ENCODE measurements at regions not wholly inside any gene's neighbourhood (a gene's known extent, or its start where the extent isn't known, plus 50 kb on each side); places are given as distances from the start of the nearest gene placed in this dataset.
"Not testable (repeated sequence)": the region's sequence is repeated elsewhere in the genome, so short reads cannot be mapped to it uniquely, and the experiment has no call there.

GRCh38 chr2:87199228-87199627 lies 177.6 kb upstream of the PLGLB1 start:
- not testable (repeated sequence) for H3K36me3 ChIP-seq (ENCODE audit: control insufficient read depth, insufficient read depth, low read length); H3K9me3 ChIP-seq (ENCODE audit: control insufficient read depth, insufficient read depth, low read length); H3K4me3 ChIP-seq (ENCODE audit: low read depth, low read length); H3K27me3 ChIP-seq (ENCODE audit: control insufficient read depth, insufficient read depth, low read length); H3K27ac ChIP-seq (ENCODE audit: low read depth, low read length); H3K4me1 ChIP-seq (ENCODE audit: control insufficient read depth, insufficient read depth, low read length); H3K9ac ChIP-seq (ENCODE audit: low read depth, low read length)

GRCh38 chr2:87204569-87205147 lies 183.0 kb upstream of the PLGLB1 start:
- not testable (repeated sequence) for H3K4me3 ChIP-seq (ENCODE audit: low read depth, low read length); H3K27me3 ChIP-seq (ENCODE audit: control insufficient read depth, insufficient read depth, low read length); H3K36me3 ChIP-seq (ENCODE audit: control insufficient read depth, insufficient read depth, low read length); H3K9me3 ChIP-seq (ENCODE audit: control insufficient read depth, insufficient read depth, low read length); H3K27ac ChIP-seq (ENCODE audit: low read depth, low read length); H3K9ac ChIP-seq (ENCODE audit: low read depth, low read length); H3K4me1 ChIP-seq (ENCODE audit: control insufficient read depth, insufficient read depth, low read length)

- not testable (repeated sequence) for H3K9ac ChIP-seq (ENCODE audit: low read depth, low read length)
These were observed 191.3 kb upstream of the PLGLB1 start for GRCh38 chr2:87212938-87213337.

GRCh38 chr2:87217005-87217404 lies 195.4 kb upstream of the PLGLB1 start:
- H3K36me3 ChIP-seq (ENCODE audit: control insufficient read depth, insufficient read depth, low read length); H3K9me3 ChIP-seq (ENCODE audit: control insufficient read depth, insufficient read depth, low read length); H3K27me3 ChIP-seq (ENCODE audit: control insufficient read depth, insufficient read depth, low read length); H3K4me1 ChIP-seq (ENCODE audit: control insufficient read depth, insufficient read depth, low read length); H3K9ac ChIP-seq (ENCODE audit: low read depth, low read length); H3K4me3 ChIP-seq (ENCODE audit: low read depth, low read length); H3K27ac ChIP-seq (ENCODE audit: low read depth, low read length): not testable (repeated sequence)

More at GRCh38 chr2:87212938-87213337, 191.3 kb upstream of the PLGLB1 start:
- not testable (repeated sequence) for H3K9me3 ChIP-seq (ENCODE audit: control insufficient read depth, insufficient read depth, low read length); H3K4me3 ChIP-seq (ENCODE audit: low read depth, low read length); H3K36me3 ChIP-seq (ENCODE audit: control insufficient read depth, insufficient read depth, low read length); H3K4me1 ChIP-seq (ENCODE audit: control insufficient read depth, insufficient read depth, low read length); H3K27ac ChIP-seq (ENCODE audit: low read depth, low read length); H3K27me3 ChIP-seq (ENCODE audit: control insufficient read depth, insufficient read depth, low read length)

- not testable (repeated sequence) for H3K27ac ChIP-seq (ENCODE audit: low read depth, low read length); H3K4me3 ChIP-seq (ENCODE audit: low read depth, low read length); H3K27me3 ChIP-seq (ENCODE audit: control insufficient read depth, insufficient read depth, low read length); H3K36me3 ChIP-seq (ENCODE audit: control insufficient read depth, insufficient read depth, low read length); H3K9me3 ChIP-seq (ENCODE audit: control insufficient read depth, insufficient read depth, low read length); H3K4me1 ChIP-seq (ENCODE audit: control insufficient read depth, insufficient read depth, low read length); H3K9ac ChIP-seq (ENCODE audit: low read depth, low read length)
These were observed 196.2 kb upstream of the PLGLB1 start for GRCh38 chr2:87217741-87218410.

GRCh38 chr2:87220651-87221050 lies 199.0 kb upstream of the PLGLB1 start:
- H3K36me3 ChIP-seq (ENCODE audit: control insufficient read depth, insufficient read depth, low read length); H3K4me1 ChIP-seq (ENCODE audit: control insufficient read depth, insufficient read depth, low read length): not testable (repeated sequence)

GRCh38 chr2:87222131-87222530 lies 200.5 kb upstream of the PLGLB1 start:
- not testable (repeated sequence) for H3K4me1 ChIP-seq (ENCODE audit: control insufficient read depth, insufficient read depth, low read length); H3K4me3 ChIP-seq (ENCODE audit: low read depth, low read length); H3K9ac ChIP-seq (ENCODE audit: low read depth, low read length); H3K9me3 ChIP-seq (ENCODE audit: control insufficient read depth, insufficient read depth, low read length); H3K36me3 ChIP-seq (ENCODE audit: control insufficient read depth, insufficient read depth, low read length); H3K27me3 ChIP-seq (ENCODE audit: control insufficient read depth, insufficient read depth, low read length); H3K27ac ChIP-seq (ENCODE audit: low read depth, low read length)

More at GRCh38 chr2:87220651-87221050, 199.0 kb upstream of the PLGLB1 start:
- not testable (repeated sequence) for H3K9me3 ChIP-seq (ENCODE audit: control insufficient read depth, insufficient read depth, low read length); H3K4me3 ChIP-seq (ENCODE audit: low read depth, low read length); H3K27ac ChIP-seq (ENCODE audit: low read depth, low read length); H3K27me3 ChIP-seq (ENCODE audit: control insufficient read depth, insufficient read depth, low read length); H3K9ac ChIP-seq (ENCODE audit: low read depth, low read length)

- not testable (repeated sequence) for H3K4me3 ChIP-seq (ENCODE audit: low read depth, low read length); H3K4me1 ChIP-seq (ENCODE audit: control insufficient read depth, insufficient read depth, low read length); H3K27ac ChIP-seq (ENCODE audit: low read depth, low read length); H3K9me3 ChIP-seq (ENCODE audit: control insufficient read depth, insufficient read depth, low read length); H3K27me3 ChIP-seq (ENCODE audit: control insufficient read depth, insufficient read depth, low read length); H3K9ac ChIP-seq (ENCODE audit: low read depth, low read length); H3K36me3 ChIP-seq (ENCODE audit: control insufficient read depth, insufficient read depth, low read length)
These were observed 202.2 kb upstream of the PLGLB1 start for GRCh38 chr2:87223873-87224272.

GRCh38 chr2:87229091-87229689 lies 207.5 kb upstream of the PLGLB1 start:
- H3K36me3 ChIP-seq (ENCODE audit: control insufficient read depth, insufficient read depth, low read length); H3K4me3 ChIP-seq (ENCODE audit: low read depth, low read length); H3K27ac ChIP-seq (ENCODE audit: low read depth, low read length); H3K4me1 ChIP-seq (ENCODE audit: control insufficient read depth, insufficient read depth, low read length); H3K9ac ChIP-seq (ENCODE audit: low read depth, low read length); H3K9me3 ChIP-seq (ENCODE audit: control insufficient read depth, insufficient read depth, low read length); H3K27me3 ChIP-seq (ENCODE audit: control insufficient read depth, insufficient read depth, low read length): not testable (repeated sequence)

- not testable (repeated sequence) for H3K27ac ChIP-seq (ENCODE audit: low read depth, low read length); H3K9ac ChIP-seq (ENCODE audit: low read depth, low read length); H3K4me3 ChIP-seq (ENCODE audit: low read depth, low read length); H3K27me3 ChIP-seq (ENCODE audit: control insufficient read depth, insufficient read depth, low read length); H3K4me1 ChIP-seq (ENCODE audit: control insufficient read depth, insufficient read depth, low read length); H3K36me3 ChIP-seq (ENCODE audit: control insufficient read depth, insufficient read depth, low read length); H3K9me3 ChIP-seq (ENCODE audit: control insufficient read depth, insufficient read depth, low read length)
These were observed 208.3 kb upstream of the PLGLB1 start for GRCh38 chr2:87229964-87230363.

GRCh38 chr2:87235333-87235981 lies 213.8 kb upstream of the PLGLB1 start:
- H3K9ac ChIP-seq (ENCODE audit: low read depth, low read length); H3K4me1 ChIP-seq (ENCODE audit: control insufficient read depth, insufficient read depth, low read length); H3K9me3 ChIP-seq (ENCODE audit: control insufficient read depth, insufficient read depth, low read length); H3K4me3 ChIP-seq (ENCODE audit: low read depth, low read length); H3K27me3 ChIP-seq (ENCODE audit: control insufficient read depth, insufficient read depth, low read length); H3K27ac ChIP-seq (ENCODE audit: low read depth, low read length); H3K36me3 ChIP-seq (ENCODE audit: control insufficient read depth, insufficient read depth, low read length): not testable (repeated sequence)
